Stimulated activated CD8-positive, alpha-beta memory T cell treated with anti-CD3 and anti-CD28 coated beads, Interleukin-7, amount 100 ng/mL, for 24 hours (primary cell): ENCODE measurements at regions not wholly inside any gene's neighbourhood (a gene's known extent, or its start where the extent isn't known, plus 50 kb on each side); places are given as distances from the start of the nearest gene placed in this dataset.

Experiments
- DNase-seq: peaks from one replicate; pipeline ENCODE4 v3.0.0-alpha.2; 2020; ENCODE audit warnings: low read depth

DNA sequence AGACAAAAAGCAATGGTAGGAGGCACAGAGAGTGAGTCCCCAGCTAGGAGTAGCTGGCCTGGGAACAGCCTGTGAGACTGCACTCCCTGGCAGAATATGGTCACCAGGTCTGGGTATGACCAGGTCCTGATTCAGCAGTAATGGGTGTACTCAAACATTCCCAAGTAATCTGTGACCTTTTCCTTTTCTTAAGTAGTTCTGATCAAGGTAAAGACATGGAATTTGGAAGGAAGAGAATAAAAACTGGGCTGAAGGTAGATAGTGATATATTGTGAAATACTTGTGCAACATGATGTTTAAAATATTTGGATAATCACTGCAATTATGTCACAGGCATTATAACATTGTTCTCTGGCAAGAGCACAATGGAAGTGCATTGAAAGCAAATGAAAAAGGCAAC lies 147.2 kb upstream of the DPYD start:
- no peak for DNase-seq

DNA sequence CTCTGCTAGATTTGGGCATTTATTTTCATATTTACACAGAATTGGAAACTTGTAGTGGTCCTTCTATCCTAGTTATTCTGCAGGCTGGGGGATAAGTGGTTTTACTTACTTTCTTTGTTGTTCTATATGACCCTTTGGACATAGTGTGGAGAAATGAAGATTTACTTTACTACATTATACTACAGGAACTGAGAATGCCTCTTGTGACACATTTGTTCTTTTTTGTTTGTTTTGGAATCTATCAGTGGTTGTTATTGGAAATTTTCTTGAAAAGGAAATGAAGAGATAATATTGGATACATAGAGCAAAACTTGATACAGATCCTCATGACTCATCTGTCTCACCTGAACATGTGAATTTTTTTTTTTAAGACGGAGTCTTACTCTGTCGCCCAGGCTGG lies 146.1 kb upstream of the DPYD start:
- no peak for DNase-seq

DNA sequence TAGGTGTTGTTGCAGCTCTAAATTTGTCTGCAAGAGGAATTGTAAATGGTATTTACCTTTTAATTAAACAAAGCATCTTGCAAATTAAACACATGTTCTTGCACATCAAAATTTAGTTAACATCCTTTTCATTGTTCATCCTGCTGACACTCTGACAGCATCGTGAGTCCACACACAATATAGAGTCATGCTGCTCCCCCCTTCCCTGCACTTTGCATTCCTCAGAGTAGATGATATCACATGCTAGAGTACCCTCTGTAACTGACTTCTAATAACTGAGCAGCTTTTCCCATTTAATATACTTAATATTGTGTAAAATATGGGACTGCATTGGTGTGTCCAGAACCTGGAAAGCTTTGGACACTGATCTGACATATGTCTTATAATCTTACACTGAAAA lies 138.8 kb upstream of the DPYD start:
- no peak for DNase-seq

- no peak for DNase-seq
Observed at GRCh38 chr1:98058676-98059075, 137.8 kb upstream of the DPYD start.

DNA sequence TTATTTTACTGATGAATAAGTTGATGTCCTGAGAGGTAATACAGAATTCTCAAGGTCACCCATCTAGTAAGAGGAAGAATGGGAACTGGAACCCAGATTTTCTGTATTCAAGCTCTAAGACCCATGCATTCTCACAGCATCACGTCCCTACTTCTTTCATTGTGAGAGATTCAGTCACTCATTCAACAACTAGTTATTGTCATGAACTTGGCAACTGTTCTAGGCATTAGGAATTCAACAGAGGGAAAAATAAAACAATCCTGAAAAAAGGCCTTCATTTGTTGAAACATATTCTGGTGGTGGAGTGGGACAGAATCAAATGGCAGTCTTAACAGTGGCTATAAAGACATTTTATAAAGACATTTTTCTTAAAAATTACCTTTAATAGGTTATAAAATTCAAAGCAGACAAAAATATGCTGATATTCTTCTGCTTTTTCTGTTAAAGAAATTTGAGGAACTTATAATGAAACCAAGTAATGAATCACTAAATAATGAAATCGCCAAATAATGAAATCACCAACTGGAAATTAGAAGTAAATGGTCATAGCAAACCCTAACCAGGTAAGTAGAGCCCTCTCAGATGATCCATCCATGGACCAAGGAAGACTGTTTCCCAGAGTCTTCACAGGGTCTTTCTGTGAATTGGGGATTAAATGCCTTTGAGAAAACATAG lies 136.5 kb upstream of the DPYD start:
- DNase-seq, result no peak

GRCh38 chr1:98056781-98057180 lies 135.9 kb upstream of the DPYD start:
- DNase-seq, result no peak

GRCh38 chr1:98055457-98055856 lies 134.6 kb upstream of the DPYD start:
- no peak for DNase-seq

- DNase-seq, result no peak
Observed at GRCh38 chr1:98054786-98055185, 134.0 kb upstream of the DPYD start.

DNA sequence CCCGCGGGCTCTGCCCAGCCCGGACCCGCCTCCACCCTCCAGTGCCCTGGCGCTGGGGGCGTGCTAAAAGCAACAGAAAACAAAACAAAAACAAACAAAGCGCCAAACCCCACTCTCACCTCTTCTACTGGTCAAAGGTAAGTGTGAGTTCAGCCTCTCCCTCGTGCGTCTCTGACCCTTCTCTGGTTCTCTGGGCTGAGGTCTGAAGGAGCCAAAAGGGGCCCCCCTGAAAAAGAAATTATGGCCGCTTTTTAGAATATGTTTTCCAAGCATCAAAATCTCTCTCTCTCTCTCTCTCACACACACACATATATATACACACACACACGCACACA lies 133.5 kb upstream of the DPYD start:
- DNase-seq, result no peak

DNA sequence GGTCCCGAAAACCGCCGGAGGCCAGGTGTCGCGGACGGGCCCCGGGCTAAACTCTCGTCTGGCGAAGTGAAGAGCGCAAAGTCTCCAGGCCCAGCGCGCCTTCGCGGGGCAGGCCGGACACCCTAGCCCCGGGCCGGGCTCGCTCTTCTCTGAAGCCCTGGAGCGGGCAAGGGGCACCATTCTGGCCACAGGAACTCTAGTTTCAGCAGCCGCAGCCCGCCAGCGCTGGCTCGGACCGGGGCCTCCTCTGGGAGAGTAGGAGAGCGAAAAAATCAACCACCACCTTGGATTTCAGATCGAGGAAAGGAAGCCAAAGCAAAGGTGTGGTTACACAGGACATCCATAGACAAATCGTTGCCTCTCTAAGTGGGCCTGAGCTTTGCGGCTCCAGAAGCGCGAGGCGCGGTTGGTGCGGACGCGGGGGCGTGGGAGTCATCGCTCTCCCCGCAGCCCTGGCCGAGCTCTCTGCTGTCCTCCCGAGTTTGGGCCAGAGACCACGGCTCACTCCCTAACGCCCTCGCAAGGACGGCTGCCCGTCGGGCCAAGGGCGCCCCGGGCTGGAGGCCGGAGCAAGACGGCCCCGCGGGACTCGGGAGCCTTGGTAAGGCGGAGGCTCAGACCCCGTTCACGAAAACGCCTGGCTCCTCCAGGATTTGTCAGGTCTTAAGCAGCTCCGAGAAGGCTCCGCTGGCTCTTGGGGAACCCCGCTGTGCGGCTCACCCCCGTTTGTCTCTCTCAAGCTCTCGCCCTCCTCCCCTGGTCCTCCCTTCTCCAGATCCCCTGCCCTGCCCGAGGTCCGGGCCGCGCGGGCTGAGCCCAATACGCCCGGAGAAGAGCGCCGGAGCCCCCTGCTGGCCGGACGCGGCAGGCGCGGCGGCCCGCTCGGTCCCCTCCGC lies 132.9 kb upstream of the DPYD start:
- peak; percentile 13 for DNase-seq

DNA sequence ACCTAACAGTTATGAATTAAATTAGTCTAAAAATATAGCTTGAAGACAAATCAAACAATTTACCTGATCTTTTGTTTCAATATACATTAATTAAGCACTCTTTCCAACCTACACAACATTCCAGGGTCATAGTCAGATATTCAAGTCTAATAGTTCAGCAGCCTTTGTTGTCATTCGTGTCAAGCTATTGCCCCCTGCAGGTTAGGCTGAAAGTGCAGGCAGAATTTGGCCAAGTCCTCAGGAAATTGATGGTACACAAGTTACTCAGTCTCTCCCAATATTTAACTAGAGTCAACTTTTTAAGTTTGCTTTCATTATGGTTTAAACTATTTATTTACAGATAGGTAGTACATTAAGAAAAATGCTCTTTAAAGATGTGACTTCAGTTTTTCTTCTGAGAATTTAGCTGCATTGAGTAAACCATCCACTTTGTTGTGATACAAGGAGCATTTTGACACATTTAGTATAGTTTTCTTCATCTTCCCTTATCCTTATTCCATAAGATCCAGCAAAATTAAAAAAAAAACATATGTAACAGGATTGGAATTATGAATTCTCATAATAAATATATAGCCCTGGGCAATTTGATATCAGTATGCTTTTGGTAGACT lies 130.3 kb upstream of the DPYD start:
- peak; percentile 52 for DNase-seq

GRCh38 chr1:98049370-98050135 lies 128.7 kb upstream of the DPYD start:
- no peak for DNase-seq

GRCh38 chr1:98048751-98049325 lies 128.0 kb upstream of the DPYD start:
- no peak for DNase-seq

DNA sequence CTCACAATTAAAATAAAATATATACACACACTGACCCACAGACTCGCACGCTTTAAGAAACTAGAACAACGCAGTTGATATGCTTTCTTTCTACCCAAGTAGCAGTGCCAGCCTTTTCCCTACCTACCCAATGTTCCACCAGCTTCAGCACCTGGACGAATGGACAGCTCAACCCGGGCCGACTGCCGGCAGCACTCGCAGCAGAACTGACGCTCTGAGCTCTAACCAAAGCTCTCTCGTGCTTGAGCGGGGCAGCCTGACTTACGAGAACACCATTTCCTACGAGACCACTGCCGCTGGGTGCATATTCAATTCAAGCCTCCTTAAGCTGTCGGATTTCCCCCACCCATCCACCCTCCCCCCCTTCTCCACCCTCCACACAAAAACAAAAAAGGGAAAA lies 127.4 kb upstream of the DPYD start:
- peak; percentile 47 for DNase-seq

DNA sequence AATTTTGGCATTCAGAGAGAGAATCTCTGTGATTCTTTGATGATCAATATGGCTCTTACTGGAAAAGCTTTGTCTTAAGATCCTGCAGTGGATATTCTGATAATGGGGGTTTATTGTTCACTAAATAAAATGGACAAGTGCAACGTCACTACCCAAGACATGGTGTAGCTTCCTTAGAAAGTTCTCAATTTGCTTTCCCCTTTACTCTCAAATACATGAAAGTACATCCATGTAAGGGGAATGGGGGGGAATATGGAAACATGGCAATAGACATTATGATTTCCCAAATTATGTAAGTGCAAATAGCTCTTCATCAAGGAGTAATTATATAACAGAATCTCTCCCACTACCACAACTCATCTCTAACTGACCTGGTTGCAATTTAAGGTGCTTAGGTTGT lies 126.3 kb upstream of the DPYD start:
- DNase-seq, result no peak

DNA sequence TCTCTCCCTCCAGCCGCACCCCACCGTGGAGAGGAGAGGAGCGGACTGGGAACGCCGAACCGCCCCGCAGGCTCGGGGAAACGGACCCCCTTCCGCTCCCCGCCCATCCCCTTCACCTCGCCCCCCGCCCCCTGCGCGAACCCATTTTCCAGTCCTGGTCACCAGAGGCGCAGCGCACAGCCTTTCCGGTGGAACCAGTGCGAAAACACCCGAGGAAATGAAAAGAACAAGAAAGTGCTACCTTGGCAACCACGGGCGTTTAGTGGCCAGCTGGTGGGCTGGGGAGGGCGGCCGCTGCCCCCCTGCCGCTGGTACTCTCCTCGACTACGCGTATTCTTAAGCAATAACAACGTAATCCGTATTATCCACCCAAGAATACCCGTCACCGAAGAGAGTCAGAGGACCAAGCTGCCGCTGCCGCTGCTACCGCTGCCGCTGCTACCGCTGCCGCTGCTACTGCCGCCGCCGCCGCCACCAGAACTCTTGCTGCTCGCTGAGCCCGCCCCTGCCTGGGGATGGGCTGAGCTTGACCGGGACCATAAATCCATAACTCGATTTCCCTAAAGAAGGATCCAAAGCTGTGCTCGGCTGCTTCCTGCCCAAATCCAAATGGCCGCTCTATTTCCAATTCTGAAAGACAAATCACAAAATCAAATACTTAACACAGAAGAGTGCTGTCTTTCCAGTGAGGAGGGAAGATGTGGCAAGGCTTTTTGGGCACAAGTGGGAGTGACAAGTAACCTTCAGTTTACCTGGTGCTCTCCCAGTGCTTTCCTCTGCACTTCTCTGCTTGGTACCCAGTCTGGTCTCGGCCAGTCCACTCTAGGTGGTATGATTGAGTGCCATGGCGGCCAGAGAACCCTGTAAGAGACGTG lies 125.2 kb upstream of the DPYD start:
- no peak for DNase-seq

DNA sequence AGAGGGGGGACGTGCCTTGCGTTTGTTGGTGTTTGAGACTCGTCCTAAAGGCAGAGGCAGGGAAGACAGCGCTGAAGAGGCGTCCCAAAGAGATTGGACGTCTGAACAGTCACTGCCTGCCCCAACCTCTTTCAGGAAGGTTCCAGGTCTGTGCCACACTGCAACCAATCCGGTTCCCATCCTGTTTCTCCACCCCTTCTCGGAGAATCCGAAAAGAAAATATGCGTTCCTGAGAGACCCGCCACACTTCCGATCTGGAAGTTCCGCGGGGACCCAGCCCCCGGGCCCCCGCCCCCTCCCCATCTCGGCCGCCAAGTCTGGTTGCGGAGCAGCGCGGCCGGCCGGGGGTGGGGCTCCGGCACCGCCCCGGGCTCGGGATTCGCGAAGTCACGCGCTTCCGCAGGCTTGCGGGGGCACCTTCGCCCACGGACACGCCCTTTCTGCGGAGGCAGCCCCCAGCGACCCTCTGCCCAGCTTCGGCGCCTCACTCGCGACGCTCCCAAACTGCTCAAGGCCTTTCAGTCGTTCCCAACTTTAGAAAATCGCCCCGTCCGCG lies 124.5 kb upstream of the DPYD start:
- no peak for DNase-seq

GRCh38 chr1:98044766-98045165 lies 123.9 kb upstream of the DPYD start:
- DNase-seq, result no peak

GRCh38 chr1:98044071-98044697 lies 123.3 kb upstream of the DPYD start:
- DNase-seq, result no peak

DNA sequence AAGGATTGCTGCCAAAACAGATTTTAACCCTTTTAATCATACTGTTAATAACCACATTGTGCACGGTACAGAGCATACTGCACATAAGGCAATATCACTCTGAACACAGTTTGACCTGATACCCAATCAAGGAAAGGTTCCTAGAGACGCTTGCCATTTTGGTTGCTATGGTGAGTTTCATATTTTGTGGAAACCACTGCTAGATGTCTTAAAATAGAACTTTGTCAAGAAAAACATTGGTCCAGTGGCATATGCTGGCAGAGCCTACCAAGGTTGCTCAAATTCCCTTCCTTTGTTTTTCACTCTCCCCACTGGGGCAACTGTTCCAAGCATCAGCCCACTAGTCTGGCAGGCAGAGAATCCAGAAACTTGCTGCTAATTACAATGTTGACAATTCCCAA lies 114.8 kb upstream of the DPYD start:
- DNase-seq, result no peak
